Body of pancreas (tissue), 4 donors: ENCODE measurements at regions not wholly inside any gene's neighbourhood (a gene's known extent, or its start where the extent isn't known, plus 50 kb on each side); places are given as distances from the start of the nearest gene placed in this dataset.
"Not testable (repeated sequence)": the region's sequence is repeated elsewhere in the genome, so short reads cannot be mapped to it uniquely, and the experiment has no call there.

Experiments
- CTCF ChIP-seq, 7 experiments: fragments of 450-650 bp in 4 of 7; fragments of 200-600 bp in 3 of 7; sonication (generic) in 3 of 7; IDR thresholded peaks; one replicate each; pipeline ENCODE4 v1.5.1; 2016 to 2019; ENCODE audit warnings: antibody characterized with exemption in 7 of 7
- POLR2A ChIP-seq, 3 donors: fragments of 450-650 bp; IDR thresholded peaks; one replicate each; pipeline ENCODE4 v1.6.1; 2016; ENCODE audit warnings: antibody characterized with exemption in 3 of 3, mild to moderate bottlenecking in 2 of 3

DNA sequence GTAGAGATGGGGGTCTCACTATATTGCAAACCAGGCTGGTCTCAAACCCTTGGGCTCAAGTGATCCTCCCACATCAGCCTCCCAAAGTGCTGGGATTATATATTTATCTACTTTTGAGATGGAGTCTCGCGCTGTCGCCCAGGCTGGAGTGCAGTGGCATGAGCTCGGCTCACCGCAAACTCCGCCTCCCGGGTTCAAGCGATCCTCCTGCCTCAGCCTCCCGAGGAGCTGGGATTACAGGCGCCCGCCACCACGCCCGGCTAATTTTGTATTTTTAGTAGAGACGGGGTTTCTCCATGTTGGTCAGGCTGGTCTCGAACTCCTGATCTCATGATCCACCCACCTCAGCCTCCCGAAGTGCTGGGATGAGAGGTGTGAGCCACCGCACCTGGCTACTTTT, 80.1 kb upstream of the PPP2R3B start:
- not testable (repeated sequence) for TF ChIP-seq CTCF, POLR2A (IDR thresholded peaks at IDR 0.05)
